Heart right ventricle (tissue), 16 donors: ENCODE measurements at regions not wholly inside any gene's neighbourhood (a gene's known extent, or its start where the extent isn't known, plus 50 kb on each side); places are given as distances from the start of the nearest gene placed in this dataset.

ENCODE experiments used
- ATAC-seq, 8 donors: fragments of 200-7000 bp; cut with Tn5 transposase; one replicate each; pipeline ENCODE4 v1.9.1; 2020; ENCODE audit warnings: mild to moderate bottlenecking in 8 of 8, moderate library complexity in 8 of 8, moderate number of reproducible peaks in 1 of 8
- DNase-seq, 2 donors: peaks; one replicate each; pipeline ENCODE4 v3.0.0-alpha.2; 2020
- H3K27ac ChIP-seq, 10 donors: fragments of 200-600 bp; sonication (generic) in 2 of 10; one replicate each; pipeline versions ENCODE4 v1.5.0 to v1.8.0; 2020 to 2022; ENCODE audit warnings: mild to moderate bottlenecking in 3 of 10
- H3K27me3 ChIP-seq, 7 donors: fragments of 200-600 bp; one replicate each; pipeline ENCODE4 v1.8.0; 2021 to 2022; ENCODE audit warnings: mild to moderate bottlenecking in 2 of 7
- H3K36me3 ChIP-seq, 9 donors: fragments of 200-600 bp; sonication (generic) in 1 of 9; one replicate each; pipeline versions ENCODE4 v1.5.0 to v1.8.0; 2020 to 2022; ENCODE audit warnings: mild to moderate bottlenecking in 2 of 9
- H3K4me1 ChIP-seq, 9 donors: fragments of 200-600 bp; sonication (generic) in 1 of 9; one replicate each; pipeline versions ENCODE4 v1.5.0 to v1.8.0; 2020 to 2022; ENCODE audit warnings: mild to moderate bottlenecking in 4 of 9
- H3K4me3 ChIP-seq, 10 donors: fragments of 200-600 bp; sonication (generic) in 2 of 10; one replicate each; pipeline versions ENCODE4 v1.5.0 to v1.8.0; 2020 to 2022; ENCODE audit warnings: mild to moderate bottlenecking in 7 of 10, moderate library complexity in 2 of 10
- H3K9me3 ChIP-seq, 11 donors: fragments of 200-600 bp in 10 of 11; sonication (generic) in 2 of 11; one replicate each; pipeline versions ENCODE4 v1.5.0 to v1.8.0; 2013 to 2022; ENCODE audit warnings: mild to moderate bottlenecking in 2 of 11, control low read depth in 1 of 11, moderate library complexity in 1 of 11
- CTCF ChIP-seq, 9 donors: fragments of 200-600 bp; sonication (generic) in 2 of 9; IDR thresholded peaks; one replicate each; pipeline versions ENCODE4 v1.5.0 to v1.8.0; 2021 to 2022; ENCODE audit warnings: antibody characterized with exemption in 9 of 9, mild to moderate bottlenecking in 5 of 9, moderate library complexity in 1 of 9
- WGBS, 2 donors: extraction: QIAGEN DNeasy Blood & Tissue Kit; methylation state at CpG; one replicate each; pipeline ENCODE4 v1.1.7; 2013; ENCODE audit warnings: inconsistent platforms in 1 of 2; 5-methylcytosine and 5-hydroxymethylcytosine counted together
- intact Hi-C, 10 donors: fragments of 100-400 bp; cut with DNase I; formaldehyde crosslinking; loops; one replicate each; pipeline versions ENCODE4 v1.11.1 to v1.14.2; 2022
- donor health status: Arrhythmogenic right ventricular cardiomyopathy.
- donor health status: ischemic (EF 13 %, LVEDD 7.1; RV severe dilation, severe dysfunction).
- donor health status: healthy with polysubstance abuse.
- donor health status: DM: no; HTN: yes; CAD: no.
- donor health status: DM: no; HTN: no; CAD: no.
- donor health status: ischemic (EF 25% LVEDD 6.9; RV normal size, moderate dysfunction).
- donor health status: ischemic (EF 25% LVEDD 5.7; RV mildly dilated, moderate dysfunction).
- donor health status: healthy.
- donor health status: DM: yes; HTN: yes; CAD: no.
- donor health status: Ischemic cardiomyopathy.
- donor health status: ischemic (EF 35%, LVEDD 5.7; RV mildly dilated, moderate dysfunction).
- donor health status: nonischemic (EF 11% LVEDD 7.7; RV severe dilation, severe dysfunction).
- donor health status: DM: yes; HTN: yes; CAD: no.
- donor health status: PGD.
- donor health status: ischemic (EF 29% LVEDD 5.4; RV normal size, mild dysfunction).
- donor health status: nonischemic (EF 23%, LVEDD 6.1; RV moderate dilation, normal function).

- Histone ChIP-seq H3K27ac (peak overlapping the region; percentile 98 to 100 (median 100)), H3K4me1 (peaks cover 37 to 92% (median 68%) of the 10 kb centered on the region in 9 donors), H3K36me3 (no peaks in the 10 kb centered on the region), H3K9me3 (no peaks in the 10 kb centered on the region), H3K4me3 (peak overlapping the region in 9 of 10 donors; percentile 47 to 71 (median 64)), H3K27me3 (no peaks in the 10 kb centered on the region)
- intact Hi-C loops = loop anchor here in 7 of 10 donors (1.0 to 10.0 kb wide), 15 partner anchors 23 to 343 kb away; partner anchors contain the start of gene IER5L (in 1 of the 7)
- DNase-seq = peak; percentile 83 to 92
- ATAC-seq = peak; percentile 46 to 68 (median 58)
- 15 to 16% methylated on average over 34 of the region's 34 CpGs for WGBS, 2 donors
- no peak for TF ChIP-seq CTCF (IDR thresholded peaks at IDR 0.05)
Measured at GRCh38 chr9:129483415-129484351, 137.2 kb downstream of the C9orf50 start.

- WGBS, 2 donors = 1% methylated on average over 67 to 91 of the region's 93 CpGs
Measured at GRCh38 chr9:129482521-129483414, 138.1 kb downstream of the C9orf50 start.

GRCh38 chr9:129481810-129482511 is 138.9 kb downstream of the C9orf50 start:
- DNase-seq = peak; percentile 55 to 63
- TF ChIP-seq CTCF (IDR thresholded peaks at IDR 0.05) = peak in 4 of 9 donors; percentile 13 to 38 (median 30)
- peaks cover 36 to 79% (median 56%) of the 10 kb centered on the region in 9 donors for H3K4me1 ChIP-seq
- H3K36me3 ChIP-seq = no peaks in the 10 kb centered on the region
- 11 to 12% methylated on average over 51 to 55 of the region's 55 CpGs for WGBS, 2 donors
- intact Hi-C loops = loop anchor here in 7 of 10 donors (2.0 to 10.0 kb wide), 14 partner anchors 21 to 341 kb away; partner anchors contain the start of gene IER5L (in 1 of the 7)
- peak in 7 of 8 donors; percentile 2 to 19 (median 6) for ATAC-seq
- no peaks in the 10 kb centered on the region for H3K9me3 ChIP-seq
- peak overlapping the region; percentile 98 to 100 (median 100) for H3K27ac ChIP-seq
- H3K27me3 ChIP-seq = no peaks in the 10 kb centered on the region
- peak overlapping the region; percentile 34 to 71 (median 62) for H3K4me3 ChIP-seq

More at GRCh38 chr9:129482521-129483414, 138.1 kb downstream of the C9orf50 start:
- peak overlapping the region; percentile 34 to 71 (median 62) for H3K4me3 ChIP-seq
- DNase-seq (peak; percentile 84 to 93), ATAC-seq (peak; percentile 49 to 83 (median 64))
- H3K27me3 ChIP-seq = no peaks in the 10 kb centered on the region
- H3K9me3 ChIP-seq = no peaks in the 10 kb centered on the region
- intact Hi-C loops = loop anchor here in 7 of 10 donors (1.0 to 10.0 kb wide), 15 partner anchors 22 to 342 kb away; partner anchors contain the start of gene IER5L (in 1 of the 7)
- peaks cover 37 to 87% (median 64%) of the 10 kb centered on the region in 9 donors for H3K4me1 ChIP-seq
- peak overlapping the region; percentile 98 to 100 (median 100) for H3K27ac ChIP-seq
- no peaks in the 10 kb centered on the region for H3K36me3 ChIP-seq
- peak in 3 of 9 donors; percentile 13 to 42 (median 29) for TF ChIP-seq CTCF (IDR thresholded peaks at IDR 0.05)
